Mesodermal cell (in vitro differentiated cells): ENCODE measurements at regions not wholly inside any gene's neighbourhood (a gene's known extent, or its start where the extent isn't known, plus 50 kb on each side); places are given as distances from the start of the nearest gene placed in this dataset.
"Not testable (repeated sequence)": the region's sequence is repeated elsewhere in the genome, so short reads cannot be mapped to it uniquely, and the experiment has no call there.

Experiments used
- H3K27ac ChIP-seq: 2 replicates; pipeline ENCODE4 v1.7.0; 2013; ENCODE audit warnings: mild to moderate bottlenecking, low read depth, low read length, moderate library complexity; ENCODE audit not compliant: severe bottlenecking
- H3K36me3 ChIP-seq: 2 replicates; pipeline ENCODE4 v1.7.1; 2013; ENCODE audit warnings: mild to moderate bottlenecking, low read length, moderate library complexity; ENCODE audit not compliant: control insufficient read depth, insufficient read depth
- H3K4me1 ChIP-seq: one replicate; pipeline ENCODE4 v1.7.1; 2013; ENCODE audit warnings: mild to moderate bottlenecking, low read length; ENCODE audit not compliant: insufficient read depth, control insufficient read depth, poor library complexity, severe bottlenecking
- H3K4me3 ChIP-seq: 2 replicates; pipeline ENCODE4 v1.7.0; 2013; ENCODE audit warnings: low read length, control low read depth, mild to moderate bottlenecking; ENCODE audit not compliant: insufficient read depth, poor library complexity, severe bottlenecking; ENCODE audit errors: extremely low read depth
- H3K9me3 ChIP-seq: 2 replicates; pipeline ENCODE4 v1.7.1; 2013; ENCODE audit warnings: mild to moderate bottlenecking, low read length, moderate library complexity; ENCODE audit not compliant: control insufficient read depth
- WGBS, 2 experiments: methylation state at CpG; one replicate each; pipeline ENCODE4 v1.1.5; 2013; ENCODE audit warnings: missing lambda C conversion rate in 2 of 2; ENCODE audit not compliant: insufficient coverage in 2 of 2; 5-methylcytosine and 5-hydroxymethylcytosine counted together

DNA sequence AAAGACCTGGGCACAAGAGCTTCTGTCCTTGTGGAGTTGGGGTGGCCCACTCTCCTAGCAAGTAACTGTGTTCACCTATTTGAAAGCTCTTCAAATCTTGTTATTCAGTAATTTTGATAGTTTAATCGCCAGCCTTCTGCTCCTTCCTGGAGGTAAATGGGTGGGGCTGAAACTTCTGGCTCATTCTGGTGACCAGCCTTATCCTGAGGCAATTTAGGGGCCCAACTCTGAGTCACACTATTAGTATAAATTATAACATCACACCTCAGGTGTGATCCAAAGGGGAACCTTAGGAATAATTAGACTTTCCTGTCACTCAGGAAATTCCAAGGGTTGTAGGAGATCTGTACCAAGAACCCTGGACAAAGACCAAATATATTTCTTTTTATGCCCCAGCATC, 255.8 kb upstream of the RGPD4 start:
- no CpG with 5 or more reads among the region's 1 CpG for WGBS, 2 experiments
- Histone ChIP-seq H3K27ac (no peak overlapping the region), H3K4me1 (no peaks in the 10 kb centered on the region), H3K9me3 (no peaks in the 10 kb centered on the region), H3K36me3 (no peaks in the 10 kb centered on the region), H3K4me3 (no peak overlapping the region)

DNA sequence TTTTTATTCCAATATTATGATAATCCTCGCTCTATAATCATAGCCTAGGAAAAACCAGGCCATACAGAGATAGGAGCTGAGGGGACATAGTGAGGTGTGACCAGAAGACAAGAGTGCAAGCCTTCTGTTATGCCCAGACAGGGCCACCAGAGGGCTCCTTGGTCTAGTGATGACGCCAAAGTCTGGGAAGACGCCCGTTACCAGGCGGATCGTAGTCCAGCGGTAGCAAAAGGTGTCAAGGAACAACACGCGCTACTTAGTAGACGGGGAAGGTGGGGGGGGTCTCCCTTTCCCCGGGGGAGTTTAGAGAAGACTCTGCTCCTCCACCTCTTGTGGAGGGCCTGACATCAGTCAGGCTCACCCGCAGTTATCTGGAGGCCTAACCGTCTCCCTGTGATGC, 253.8 kb upstream of the RGPD4 start:
- not testable (repeated sequence) for H3K36me3 ChIP-seq, H3K9me3 ChIP-seq, H3K27ac ChIP-seq, H3K4me1 ChIP-seq, H3K4me3 ChIP-seq
- WGBS, 2 experiments = 64 to 83% methylated on average over 1 to 4 of the region's 13 CpGs

DNA sequence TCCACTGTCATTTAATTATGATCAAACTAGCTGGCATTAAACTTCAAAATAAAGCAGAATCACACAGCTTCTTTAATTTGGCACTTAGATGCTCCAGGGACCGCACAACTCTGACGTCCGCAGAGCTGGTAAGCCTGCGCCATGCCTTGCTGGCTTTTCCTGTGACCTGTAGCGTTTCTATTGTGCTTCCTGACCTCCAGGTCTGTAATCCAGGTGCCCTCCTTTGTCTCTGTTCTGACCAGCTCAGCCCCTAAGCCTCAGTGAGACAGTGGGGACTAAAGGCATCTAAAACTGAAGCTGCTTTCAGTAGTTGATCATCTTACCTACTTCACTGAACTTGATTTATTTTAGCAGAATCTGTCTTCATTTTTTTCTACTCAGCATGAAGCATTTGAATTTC, 249.7 kb upstream of the RGPD4 start:
- no peak overlapping the region for H3K4me3 ChIP-seq
- no peaks in the 10 kb centered on the region for H3K4me1 ChIP-seq
- H3K27ac ChIP-seq = no peak overlapping the region
- 84 to 100% methylated on average over 4 to 5 of the region's 5 CpGs for WGBS, 2 experiments
- no peaks in the 10 kb centered on the region for H3K9me3 ChIP-seq
- no peaks in the 10 kb centered on the region for H3K36me3 ChIP-seq

DNA sequence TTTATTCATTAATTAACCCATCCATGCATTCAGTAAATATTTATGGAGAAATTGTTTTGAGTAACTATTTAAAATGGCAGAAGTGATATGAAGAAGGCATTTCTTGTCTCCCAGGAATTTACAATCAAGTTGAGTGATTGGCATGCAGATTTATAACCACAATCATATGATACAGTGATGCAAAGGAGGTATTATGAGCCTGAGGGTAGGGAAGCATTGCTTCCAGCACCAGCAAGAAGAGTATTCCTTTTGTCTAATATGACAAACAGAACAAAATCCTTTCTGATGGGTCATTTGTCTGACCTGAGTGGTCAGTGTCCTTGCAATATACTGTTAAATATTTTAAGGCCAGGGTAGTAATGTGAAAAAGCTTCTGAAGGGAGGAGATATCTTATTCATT, 244.2 kb upstream of the RGPD4 start:
- Histone ChIP-seq H3K4me1 (peaks cover 3% of the 10 kb centered on the region), H3K27ac (no peak overlapping the region), H3K9me3 (no peaks in the 10 kb centered on the region), H3K36me3 (no peaks in the 10 kb centered on the region), H3K4me3 (no peak overlapping the region)

DNA sequence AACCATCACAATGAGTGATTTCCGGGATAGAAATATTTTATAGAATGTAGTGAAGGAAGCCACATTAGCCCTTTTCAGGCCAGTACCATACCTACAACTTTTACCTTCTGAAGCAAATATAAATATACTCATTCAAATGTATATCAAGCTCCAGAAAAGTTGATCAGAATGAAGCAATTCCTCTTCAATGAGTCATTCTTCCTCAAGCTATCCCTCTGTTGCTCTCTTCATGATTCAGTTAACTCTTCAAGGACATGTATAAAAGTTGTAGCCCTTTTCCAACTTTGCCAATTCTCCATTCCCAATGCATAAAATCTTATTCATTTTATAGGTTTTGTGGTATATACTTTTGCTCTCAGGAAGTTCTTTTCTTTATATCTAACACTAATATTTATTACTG, 242.1 kb upstream of the RGPD4 start:
- no peaks in the 10 kb centered on the region for H3K9me3 ChIP-seq
- no peak overlapping the region for H3K27ac ChIP-seq
- no CpG with 5 or more reads among the region's 1 CpG for WGBS, 2 experiments
- H3K4me3 ChIP-seq = no peak overlapping the region
- peaks cover 7% of the 10 kb centered on the region for H3K4me1 ChIP-seq
- no peaks in the 10 kb centered on the region for H3K36me3 ChIP-seq

DNA sequence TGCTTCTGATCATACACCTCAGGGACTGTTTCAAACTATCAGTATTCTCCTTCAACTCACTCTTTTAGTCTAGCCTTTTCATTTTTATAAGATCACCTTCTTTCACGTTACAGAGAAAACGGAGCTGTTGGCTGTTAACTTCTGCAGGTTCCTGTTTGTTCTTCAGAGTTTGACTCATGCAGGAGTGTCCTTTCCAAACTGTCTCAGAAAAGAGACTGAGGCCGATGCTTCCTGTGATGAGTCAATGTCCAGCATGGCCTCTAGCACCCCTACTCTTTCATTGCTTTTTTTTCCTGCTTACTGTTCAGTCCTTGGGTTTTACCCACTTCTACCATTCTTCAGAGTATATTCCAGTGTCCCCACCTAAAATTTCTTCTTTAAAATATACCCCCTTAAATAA, 240.8 kb upstream of the RGPD4 start:
- no peak overlapping the region for H3K4me3 ChIP-seq
- H3K4me1 ChIP-seq = peaks cover 9% of the 10 kb centered on the region
- 75% methylated on average over 1 to 2 of the region's 3 CpGs for WGBS, 2 experiments
- no peaks in the 10 kb centered on the region for H3K9me3 ChIP-seq
- H3K27ac ChIP-seq = no peak overlapping the region
- no peaks in the 10 kb centered on the region for H3K36me3 ChIP-seq

DNA sequence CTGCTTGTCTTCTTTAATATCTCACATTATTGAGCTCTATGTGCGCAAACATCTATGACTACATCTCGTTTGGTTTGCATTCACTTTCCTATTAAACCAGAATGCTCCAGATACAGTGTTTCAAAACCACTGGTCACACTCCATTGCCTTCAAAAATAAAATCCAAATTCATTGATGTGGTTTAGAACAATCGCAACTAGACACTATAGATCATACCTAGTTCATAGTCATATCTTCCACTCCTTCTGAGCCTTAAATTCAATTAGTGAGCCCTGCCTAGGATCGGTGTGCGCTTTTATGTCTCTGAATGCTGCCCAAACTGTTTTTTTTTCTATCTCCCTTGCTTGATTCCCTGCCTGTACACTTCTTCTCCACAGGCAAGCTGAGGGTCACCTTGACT, 238.5 kb upstream of the RGPD4 start:
- H3K27ac ChIP-seq = no peak overlapping the region
- peaks cover 25% of the 10 kb centered on the region for H3K4me1 ChIP-seq
- WGBS, 2 experiments = 95 to 97% methylated on average over 5 of the region's 5 CpGs
- no peaks in the 10 kb centered on the region for H3K36me3 ChIP-seq
- no peak overlapping the region for H3K4me3 ChIP-seq
- no peaks in the 10 kb centered on the region for H3K9me3 ChIP-seq

DNA sequence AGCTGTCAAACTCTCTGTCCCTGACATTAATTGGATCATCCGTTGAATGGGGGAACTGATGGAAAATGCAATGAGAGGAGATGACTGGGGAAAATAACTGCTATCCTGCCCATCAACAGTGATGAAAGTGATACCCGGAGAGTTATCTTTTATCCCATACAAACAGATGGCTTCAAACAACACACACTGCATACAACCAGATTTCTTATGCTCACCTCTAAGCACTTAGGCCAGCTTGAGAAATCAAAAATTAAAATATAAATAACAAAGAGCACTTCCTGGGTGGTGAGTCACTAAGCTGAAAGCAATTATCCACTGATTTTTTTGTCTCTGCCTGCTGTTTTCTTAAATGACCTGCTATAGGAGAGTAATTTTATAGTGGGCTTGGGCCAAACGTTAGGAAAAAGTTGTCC, 237.6 kb upstream of the RGPD4 start:
- Histone ChIP-seq H3K4me1 (peaks cover 25% of the 10 kb centered on the region), H3K27ac (no peak overlapping the region), H3K9me3 (no peaks in the 10 kb centered on the region), H3K4me3 (no peak overlapping the region), H3K36me3 (no peaks in the 10 kb centered on the region)
- WGBS, 2 experiments = 89% methylated on average over 1 of the region's 3 CpGs; no CpG with 5 or more reads in 1 of the 2 experiments

DNA sequence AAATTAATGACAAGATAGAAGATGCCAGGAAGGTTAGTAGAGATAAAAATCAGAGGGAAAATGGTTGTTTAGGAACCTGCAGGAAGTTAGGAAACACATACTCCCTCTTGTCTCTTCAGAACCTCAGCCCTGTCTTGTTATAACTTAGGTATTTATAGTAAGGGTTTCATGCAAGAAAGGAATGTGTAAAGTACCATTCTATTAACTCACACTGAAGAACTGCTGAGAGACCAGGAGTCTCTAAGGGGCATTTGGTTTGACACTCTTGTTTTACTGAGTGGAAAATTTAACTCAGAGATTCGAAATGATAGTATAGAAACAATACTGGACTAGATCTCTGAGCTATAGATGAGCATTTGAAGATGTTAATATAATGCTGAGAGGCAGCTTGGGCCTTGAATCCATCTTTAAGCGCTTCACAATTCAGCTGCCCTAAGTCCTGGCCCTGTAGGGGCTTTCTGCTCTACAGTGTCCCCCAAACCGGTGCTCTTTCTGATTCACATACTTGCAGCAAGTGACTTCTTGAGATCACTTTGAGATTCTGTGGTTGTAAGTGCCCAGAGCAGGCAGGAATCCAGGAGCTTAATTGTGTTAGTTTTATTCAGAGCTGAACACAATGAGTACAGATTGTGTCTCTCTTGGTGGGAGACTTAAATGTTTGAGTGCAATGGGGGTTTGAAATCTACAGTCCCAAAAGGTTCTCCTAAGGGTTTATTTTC, 235.0 kb upstream of the RGPD4 start:
- Histone ChIP-seq H3K4me1 (peaks cover 31% of the 10 kb centered on the region), H3K27ac (peak overlapping the region; percentile 58), H3K4me3 (no peak overlapping the region), H3K36me3 (no peaks in the 10 kb centered on the region), H3K9me3 (no peaks in the 10 kb centered on the region)
- 85 to 100% methylated on average over 1 to 3 of the region's 3 CpGs for WGBS, 2 experiments

DNA sequence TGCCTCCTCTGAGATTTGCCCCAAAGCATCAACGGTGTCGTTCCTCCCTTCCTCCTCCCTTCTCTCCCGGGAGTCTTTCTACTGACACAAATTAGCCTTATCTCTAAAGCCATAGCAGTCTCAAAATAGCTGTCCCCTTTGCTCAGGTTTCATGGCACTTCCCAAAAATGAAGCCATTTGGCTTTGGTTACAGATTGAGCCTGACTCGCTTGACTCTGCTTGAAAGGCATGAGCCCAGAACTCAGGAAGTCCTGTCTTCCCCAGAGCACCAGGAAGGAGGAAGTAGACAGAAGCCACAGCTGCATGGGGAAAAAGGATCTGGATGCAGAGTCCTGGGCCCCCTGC, 234.4 kb upstream of the RGPD4 start:
- 67 to 77% methylated on average over 4 of the region's 4 CpGs for WGBS, 2 experiments
- H3K4me1 ChIP-seq = peaks cover 31% of the 10 kb centered on the region
- H3K4me3 ChIP-seq = no peak overlapping the region
- peak overlapping the region; percentile 58 for H3K27ac ChIP-seq
- no peaks in the 10 kb centered on the region for H3K36me3 ChIP-seq
- H3K9me3 ChIP-seq = no peaks in the 10 kb centered on the region

DNA sequence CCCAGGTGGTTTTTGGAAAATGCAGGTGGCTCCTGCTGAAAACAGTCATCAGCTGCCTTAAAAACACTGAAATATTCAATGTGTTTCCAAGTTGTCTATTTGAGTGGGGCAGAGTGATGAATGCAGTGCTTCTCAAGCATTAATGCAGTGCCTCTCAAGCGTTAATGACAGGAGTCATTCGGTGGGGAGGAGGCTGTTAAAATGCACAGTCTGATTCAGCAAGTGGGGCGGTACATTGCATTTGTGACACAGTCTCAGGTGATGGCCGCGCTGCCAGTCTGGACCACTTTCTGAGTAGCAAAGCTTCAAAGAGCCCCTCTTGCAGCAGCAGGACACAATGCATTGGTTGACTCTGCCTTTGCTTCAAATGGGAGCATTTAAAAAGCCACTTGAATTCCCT, 231.4 kb upstream of the RGPD4 start:
- Histone ChIP-seq H3K9me3 (no peaks in the 10 kb centered on the region), H3K36me3 (no peaks in the 10 kb centered on the region), H3K27ac (peak overlapping the region; percentile 6), H3K4me1 (peaks cover 26% of the 10 kb centered on the region), H3K4me3 (no peak overlapping the region)
- WGBS, 2 experiments = 82 to 98% methylated on average over 5 of the region's 5 CpGs
